ENCODE measurements at regions not wholly inside any gene's neighbourhood (a gene's known extent, or its start where the extent isn't known, plus 50 kb on each side); places are given as distances from the start of the nearest gene placed in this dataset.

DNA sequence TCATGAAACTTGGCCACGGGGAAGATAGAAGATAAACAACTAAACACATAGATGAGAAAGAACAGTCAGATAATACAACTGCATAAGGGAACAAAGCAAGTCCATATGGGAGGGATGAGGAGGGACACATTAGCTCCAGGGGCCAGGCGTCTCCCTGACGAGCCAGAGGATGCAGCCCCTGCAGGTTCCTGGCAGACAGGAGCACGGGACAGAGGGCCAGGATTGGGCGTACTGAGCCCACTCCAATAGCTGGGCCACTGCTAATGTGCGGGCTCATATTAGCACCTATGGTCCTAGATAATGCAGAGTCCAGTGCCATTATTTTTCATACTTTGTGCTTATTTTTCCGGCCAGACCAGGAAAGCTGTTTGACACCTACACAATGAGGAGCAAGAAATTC is 182.9 kb downstream of the ANKRD60 start:
- H3K4me1 Mint-ChIP-seq, result peaks cover 29 to 49% of the 10 kb centered on the region in 2 experiments
- Histone ChIP-seq H2AFZ (ENCODE audit: low read length) (no peak overlapping the region), H2BK120ac (ENCODE audit: low read depth, low read length, poor library complexity, severe bottlenecking) (no peak overlapping the region), H3K27ac (ENCODE audit: insufficient read length, low read depth, low read length) (no peak overlapping the region), H3K18ac (ENCODE audit: insufficient read length, low read depth, low read length) (no peak overlapping the region), H3K56ac (ENCODE audit: insufficient read length, low read depth, low read length) (no peak overlapping the region), H3K4me1 (ENCODE audit: insufficient read depth, low read length) (no peaks in the 10 kb centered on the region), H3K9ac (ENCODE audit: extremely low read depth, insufficient read length, low read length) (no peak overlapping the region), H3T11ph (ENCODE audit: low read length) (no peak overlapping the region), H4K8ac (replicated peaks; ENCODE audit: insufficient read length, low read depth, low read length) (no peak overlapping the region), H3K79me1 (ENCODE audit: insufficient read depth, low read depth, low read length, poor library complexity, severe bottlenecking) (no peaks in the 10 kb centered on the region), H3K4ac (ENCODE audit: low read depth, low read length) (no peak overlapping the region), H3K79me2 (ENCODE audit: insufficient read depth, low read length) (no peaks in the 10 kb centered on the region), H3K14ac (ENCODE audit: insufficient read depth, low read length) (no peak overlapping the region), H4K5ac (ENCODE audit: insufficient read length, low read depth, low read length) (no peak overlapping the region), H2BK15ac (ENCODE audit: low read depth, low read length) (no peak overlapping the region), H2BK5ac (ENCODE audit: insufficient read length, low read length) (no peak overlapping the region), H2BK20ac (ENCODE audit: low read depth, low read length, poor library complexity, severe bottlenecking) (no peak overlapping the region), H4K91ac (ENCODE audit: insufficient read length, low read depth, low read length) (no peak overlapping the region), H3K23ac (ENCODE audit: insufficient read length, low read depth, low read length) (no peak overlapping the region), H2BK12ac (ENCODE audit: insufficient read length, low read depth, low read length) (no peak overlapping the region), H3K27me3 (ENCODE audit: insufficient read depth, low read length) (no peaks in the 10 kb centered on the region), H3K23me2 (ENCODE audit: insufficient read length, low read depth, low read length, poor library complexity, severe bottlenecking) (no peaks in the 10 kb centered on the region), H2AK5ac (ENCODE audit: insufficient read length, low read length) (no peak overlapping the region), H4K20me1 (ENCODE audit: control insufficient read depth, insufficient read depth, insufficient read length) (no peaks in the 10 kb centered on the region), H3K9me3 (ENCODE audit: control insufficient read depth, low read depth, low read length) (no peaks in the 10 kb centered on the region), H3K4me2 (ENCODE audit: insufficient read depth, insufficient read length, low read length) (no peak overlapping the region)
- H3K27me3 Mint-ChIP-seq (ENCODE audit: low read depth), result peaks cover 8% of the 10 kb centered on the region
- H3K27ac Mint-ChIP-seq, result no peak overlapping the region
- peaks cover 0 to 3% (median 0%) of the 10 kb centered on the region in 3 experiments; a peak in 2 of 7 replicates for H3K36me3 Mint-ChIP-seq (ENCODE audit: insufficient read depth in 1 of 3, low read depth in 3 of 3)
- DNase-seq, result no peak
- no peak overlapping the region for H3K4me3 Mint-ChIP-seq
- H3K9me3 Mint-ChIP-seq, result peaks cover 4% of the 10 kb centered on the region in 2 experiments; a peak in 3 of 5 replicates
- WGBS (ENCODE audit: extremely low coverage, insufficient read length, low lambda C conversion rate), result no CpG with 5 or more reads among the region's 7 CpGs
- TF ChIP-seq, protein P1, sequence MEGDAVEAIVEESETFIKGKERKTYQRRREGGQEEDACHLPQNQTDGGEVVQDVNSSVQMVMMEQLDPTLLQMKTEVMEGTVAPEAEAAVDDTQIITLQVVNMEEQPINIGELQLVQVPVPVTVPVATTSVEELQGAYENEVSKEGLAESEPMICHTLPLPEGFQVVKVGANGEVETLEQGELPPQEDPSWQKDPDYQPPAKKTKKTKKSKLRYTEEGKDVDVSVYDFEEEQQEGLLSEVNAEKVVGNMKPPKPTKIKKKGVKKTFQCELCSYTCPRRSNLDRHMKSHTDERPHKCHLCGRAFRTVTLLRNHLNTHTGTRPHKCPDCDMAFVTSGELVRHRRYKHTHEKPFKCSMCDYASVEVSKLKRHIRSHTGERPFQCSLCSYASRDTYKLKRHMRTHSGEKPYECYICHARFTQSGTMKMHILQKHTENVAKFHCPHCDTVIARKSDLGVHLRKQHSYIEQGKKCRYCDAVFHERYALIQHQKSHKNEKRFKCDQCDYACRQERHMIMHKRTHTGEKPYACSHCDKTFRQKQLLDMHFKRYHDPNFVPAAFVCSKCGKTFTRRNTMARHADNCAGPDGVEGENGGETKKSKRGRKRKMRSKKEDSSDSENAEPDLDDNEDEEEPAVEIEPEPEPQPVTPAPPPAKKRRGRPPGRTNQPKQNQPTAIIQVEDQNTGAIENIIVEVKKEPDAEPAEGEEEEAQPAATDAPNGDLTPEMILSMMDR (conservative IDR thresholded peaks at IDR 0.05), result no peak
